ENCODE measurements at regions not wholly inside any gene's neighbourhood (a gene's known extent, or its start where the extent isn't known, plus 50 kb on each side); places are given as distances from the start of the nearest gene placed in this dataset.

- ChIA-PET CTCF (interaction anchor here (0.7 to 2.0 kb wide), 5 partner anchors 14 to 852 kb away, joined by 3 to 6 read pairs (median 5); no protein-coding TSS in a partner anchor), POLR2A (interaction anchor here (0.7 kb wide), 1 partner anchor 13 kb away, joined by 3 read pairs; no protein-coding TSS in a partner anchor)
- no peak overlapping the region for H2AFZ ChIP-seq (ENCODE audit: low read depth, low read length)
- H4K20me1 ChIP-seq (replicated peaks; ENCODE audit: control insufficient read depth, extremely low read depth, insufficient read depth, low read length): no peaks in the 10 kb centered on the region
- no peaks in the 10 kb centered on the region for H3K79me2 ChIP-seq (ENCODE audit: control insufficient read depth, insufficient read depth, low read length)
- no TSS peak for BruUV-seq (replicated peaks)
- peak; percentile 93 for TF ChIP-seq FOS (IDR thresholded peaks at IDR 0.05; ENCODE audit: borderline replicate concordance, insufficient read depth, low read length)
- TF ChIP-seq, protein P1, sequence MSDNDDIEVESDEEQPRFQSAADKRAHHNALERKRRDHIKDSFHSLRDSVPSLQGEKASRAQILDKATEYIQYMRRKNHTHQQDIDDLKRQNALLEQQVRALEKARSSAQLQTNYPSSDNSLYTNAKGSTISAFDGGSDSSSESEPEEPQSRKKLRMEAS (IDR thresholded peaks at IDR 0.05; ENCODE audit: insufficient read depth, insufficient read length): no peak
- peak; percentile 77 for TF ChIP-seq GATA2 (IDR thresholded peaks at IDR 0.05; ENCODE audit: insufficient read depth, insufficient read length, low read depth, low read length)
- TF ChIP-seq EZH2 (IDR thresholded peaks at IDR 0.05; ENCODE audit: borderline replicate concordance, low read depth, low read length, severe bottlenecking): no peak
- TF ChIP-seq, protein P2, sequence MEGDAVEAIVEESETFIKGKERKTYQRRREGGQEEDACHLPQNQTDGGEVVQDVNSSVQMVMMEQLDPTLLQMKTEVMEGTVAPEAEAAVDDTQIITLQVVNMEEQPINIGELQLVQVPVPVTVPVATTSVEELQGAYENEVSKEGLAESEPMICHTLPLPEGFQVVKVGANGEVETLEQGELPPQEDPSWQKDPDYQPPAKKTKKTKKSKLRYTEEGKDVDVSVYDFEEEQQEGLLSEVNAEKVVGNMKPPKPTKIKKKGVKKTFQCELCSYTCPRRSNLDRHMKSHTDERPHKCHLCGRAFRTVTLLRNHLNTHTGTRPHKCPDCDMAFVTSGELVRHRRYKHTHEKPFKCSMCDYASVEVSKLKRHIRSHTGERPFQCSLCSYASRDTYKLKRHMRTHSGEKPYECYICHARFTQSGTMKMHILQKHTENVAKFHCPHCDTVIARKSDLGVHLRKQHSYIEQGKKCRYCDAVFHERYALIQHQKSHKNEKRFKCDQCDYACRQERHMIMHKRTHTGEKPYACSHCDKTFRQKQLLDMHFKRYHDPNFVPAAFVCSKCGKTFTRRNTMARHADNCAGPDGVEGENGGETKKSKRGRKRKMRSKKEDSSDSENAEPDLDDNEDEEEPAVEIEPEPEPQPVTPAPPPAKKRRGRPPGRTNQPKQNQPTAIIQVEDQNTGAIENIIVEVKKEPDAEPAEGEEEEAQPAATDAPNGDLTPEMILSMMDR (IDR thresholded peaks at IDR 0.05; ENCODE audit: extremely low read depth in 1 of 2, insufficient read depth in 1 of 2, low read depth in 1 of 2, low read length in 2 of 2): no peak
- TF ChIP-seq POLR2A (IDR thresholded peaks at IDR 0.05; ENCODE audit: low read depth, low read length): peak; percentile 36
- peak; percentile 82 for TF ChIP-seq POLR2AphosphoS5 (IDR thresholded peaks at IDR 0.05; ENCODE audit: insufficient read depth, low read depth, low read length)
- peak; percentile 87 for TF ChIP-seq JUN (IDR thresholded peaks at IDR 0.05; ENCODE audit: borderline replicate concordance, insufficient read depth, insufficient read length, low read depth)
- TF ChIP-seq MYC (IDR thresholded peaks at IDR 0.05; ENCODE audit: low read depth, low read length): no peak
- intact Hi-C loops (cut with micrococcal nuclease): loop anchor here (1.0 to 5.0 kb wide), 11 partner anchors 14 to 852 kb away; partner anchors contain the start of gene TRIB2
- H3K27ac ChIP-seq (ENCODE audit: insufficient read depth, low read depth, low read length): peak overlapping the region; percentile 85
- peak; percentile 91 for FAIRE-seq
- peak overlapping the region; percentile 44 for H3K4me2 ChIP-seq (ENCODE audit: insufficient read depth, low read length)
- no peaks in the 10 kb centered on the region for H3K9me3 ChIP-seq (replicated peaks; ENCODE audit: control insufficient read depth, insufficient read depth, low read length)
- H3K9me1 ChIP-seq (replicated peaks; ENCODE audit: control insufficient read depth, extremely low read depth, insufficient read depth, low read length): no peaks in the 10 kb centered on the region
- peak; percentile 97 for DNase-seq (ENCODE audit: low read depth, low spot score)
- no peak overlapping the region for H3K4me3 ChIP-seq (replicated peaks in 1 of 3; ENCODE audit: insufficient read depth in 1 of 3, low read depth in 1 of 3, low read length in 3 of 3)
- H3K9ac ChIP-seq (replicated peaks; ENCODE audit: extremely low read depth, insufficient read depth, low read length): peak overlapping the region; percentile 25
- dilution Hi-C loops (cut with MboI; ENCODE audit: extremely low pct_ligation_motif_present, low sequenced_read_pairs): no loop called here
- peaks cover 0 to 2% of the 10 kb centered on the region in 2 experiments for H3K27me3 ChIP-seq (ENCODE audit: control insufficient read depth in 2 of 2, insufficient read depth in 2 of 2, low read length in 2 of 2)
- peaks cover 21% of the 10 kb centered on the region for H3K4me1 ChIP-seq (ENCODE audit: control insufficient read depth, extremely low read depth, insufficient read depth, low read length)
- H3K36me3 ChIP-seq (ENCODE audit: control insufficient read depth in 2 of 2, extremely low read depth in 1 of 2, insufficient read depth in 2 of 2, low read length in 2 of 2): no peaks in the 10 kb centered on the region
Observed at GRCh38 chr2:12155303-12156051, 409.0 kb downstream of the LPIN1 start.

All from endothelial cell of umbilical vein (primary cell).